Renal cortical epithelial cell (primary cell): ENCODE measurements at regions not wholly inside any gene's neighbourhood (a gene's known extent, or its start where the extent isn't known, plus 50 kb on each side); places are given as distances from the start of the nearest gene placed in this dataset.
A peak's percentile ranks its signal among the peaks of the same experiment; 100 is the strongest.

Experiments
- DNase-seq: peaks from one replicate; pipeline ENCODE4 v3.0.0-alpha.2; 2011; ENCODE audit warnings: low read depth

DNA sequence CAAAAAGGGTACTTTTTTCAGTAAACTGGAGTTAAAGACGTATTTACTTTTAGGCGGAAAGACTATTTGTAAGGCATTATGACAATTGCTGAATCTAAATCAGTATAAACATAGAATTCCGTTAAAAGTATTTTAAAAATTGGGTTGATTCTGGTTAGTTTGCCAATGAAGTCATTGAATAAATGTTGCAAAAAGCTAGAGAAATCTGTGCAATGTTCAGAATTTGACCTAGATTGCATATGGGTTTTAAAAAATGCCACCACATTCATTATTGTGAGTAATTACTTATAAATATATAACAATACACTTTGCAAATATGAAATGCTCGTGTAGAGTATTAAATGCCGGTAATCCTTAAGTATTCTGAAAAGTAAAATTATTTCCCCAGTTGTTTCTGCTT lies 116.5 kb upstream of the EEF1E1 start:
- DNase-seq: no peak

DNA sequence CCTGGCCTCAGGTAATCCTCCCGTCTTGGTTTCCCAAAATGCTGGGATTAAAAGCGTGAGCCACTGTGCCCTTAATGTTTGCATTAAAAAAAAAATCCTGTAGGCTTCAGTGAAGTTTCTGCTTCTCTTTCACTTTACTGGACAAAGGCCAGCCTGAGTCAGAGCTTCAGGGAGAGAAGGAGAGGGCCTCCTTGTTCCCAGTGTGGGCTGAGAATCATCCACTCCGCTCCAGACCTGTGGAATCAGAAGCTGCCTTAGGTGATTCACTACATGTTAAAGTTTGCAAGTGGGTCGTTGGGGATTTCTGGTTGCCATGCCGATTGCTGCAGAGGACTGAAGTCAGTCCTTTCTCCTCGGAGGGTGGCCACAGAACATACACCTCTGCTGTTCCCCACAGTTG lies 113.3 kb upstream of the EEF1E1 start:
- DNase-seq: peak; percentile 57

DNA sequence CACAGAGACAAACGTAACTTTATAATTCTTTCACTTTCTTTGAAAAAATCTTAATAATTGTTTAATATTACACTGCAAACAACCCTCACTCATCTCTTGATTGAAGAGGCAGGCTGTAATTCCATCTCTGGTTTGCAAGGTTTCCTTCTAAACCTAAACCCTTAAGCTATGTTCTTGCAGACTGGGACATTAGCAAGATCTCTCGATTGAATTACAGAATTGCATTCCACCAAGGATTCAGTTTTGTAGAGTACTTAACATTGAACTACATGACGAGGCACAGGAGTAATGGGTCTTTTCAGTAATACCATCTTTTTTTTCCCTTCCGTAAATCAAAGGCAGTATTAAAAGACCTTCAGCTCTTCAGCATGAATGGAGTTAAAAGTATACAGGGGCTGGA lies 111.6 kb upstream of the EEF1E1 start:
- DNase-seq: no peak

DNA sequence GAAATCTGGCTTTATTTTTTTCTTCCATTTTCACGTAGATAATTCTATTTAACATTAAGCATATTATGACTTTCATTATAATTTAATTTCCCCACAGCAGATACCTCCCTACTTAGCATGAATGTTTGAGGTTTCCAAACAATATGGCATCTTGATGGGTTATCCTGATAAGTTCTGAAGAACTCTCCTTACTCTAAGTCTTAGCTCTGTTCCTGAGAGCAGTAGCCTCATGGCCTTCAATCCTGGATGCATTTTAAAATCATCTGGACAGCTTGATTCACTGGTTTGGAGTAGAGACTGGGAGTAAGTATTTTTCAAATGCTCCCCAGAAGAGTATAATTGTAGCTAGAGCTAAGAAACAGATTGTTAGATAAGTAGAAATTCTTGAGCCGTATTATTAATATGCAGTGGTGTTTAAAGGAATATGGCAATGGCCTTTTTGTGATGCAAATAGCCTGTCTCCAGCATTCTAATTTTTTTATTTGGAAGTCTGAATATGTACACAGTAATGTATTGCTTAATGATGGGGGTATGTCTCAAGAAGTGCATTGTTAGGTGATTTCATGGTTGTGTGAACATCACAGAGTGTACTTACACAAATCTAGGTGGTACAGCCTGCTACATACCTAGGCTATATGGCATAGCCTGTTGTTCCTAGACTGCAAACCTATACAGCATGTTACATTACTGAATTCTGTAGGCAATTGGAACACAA lies 110.5 kb upstream of the EEF1E1 start:
- DNase-seq: no peak

- no peak for DNase-seq
Measured at GRCh38 chr6:8207869-8208191, 105.5 kb upstream of the EEF1E1 start.

GRCh38 chr6:8207191-8207868 lies 105.0 kb upstream of the EEF1E1 start:
- no peak for DNase-seq

DNA sequence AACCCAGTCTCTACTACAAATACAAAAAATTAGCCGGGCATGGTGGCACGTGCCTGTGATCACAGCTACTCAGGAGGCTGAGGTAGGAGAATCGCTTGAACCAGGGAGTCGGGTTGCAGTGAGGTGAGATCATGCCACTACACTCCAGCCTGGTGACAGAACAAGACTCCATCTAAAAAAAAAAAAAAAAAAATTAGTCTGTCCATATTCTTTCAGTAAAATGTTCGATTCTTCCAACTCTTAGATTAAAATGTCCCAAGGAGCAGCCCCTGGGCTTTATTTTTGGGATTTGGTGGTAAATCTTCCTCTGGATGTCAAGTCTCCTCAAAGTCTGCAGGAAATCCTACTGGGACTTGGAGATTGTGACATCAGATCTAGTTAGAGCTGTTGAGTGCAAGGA lies 101.0 kb upstream of the EEF1E1 start:
- no peak for DNase-seq

DNA sequence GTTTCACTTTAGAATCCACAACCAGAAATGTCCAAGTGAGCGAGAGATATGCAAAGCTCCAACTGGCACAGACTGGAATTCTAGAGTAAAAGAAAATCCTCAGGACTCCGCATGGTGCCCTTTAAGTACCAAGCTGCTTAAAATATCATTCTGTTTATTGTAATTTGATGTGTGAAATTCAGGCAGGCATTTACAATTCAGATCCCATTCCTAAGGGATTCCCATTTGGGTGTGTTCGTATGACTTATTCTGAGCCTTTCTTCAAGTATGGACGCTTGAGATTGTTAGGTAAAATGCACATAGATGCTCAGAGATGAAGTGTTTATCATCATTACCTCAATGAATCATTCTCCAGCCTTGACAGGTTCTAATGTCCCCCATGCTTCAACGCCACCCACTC lies 99.3 kb upstream of the EEF1E1 start:
- no peak for DNase-seq

DNA sequence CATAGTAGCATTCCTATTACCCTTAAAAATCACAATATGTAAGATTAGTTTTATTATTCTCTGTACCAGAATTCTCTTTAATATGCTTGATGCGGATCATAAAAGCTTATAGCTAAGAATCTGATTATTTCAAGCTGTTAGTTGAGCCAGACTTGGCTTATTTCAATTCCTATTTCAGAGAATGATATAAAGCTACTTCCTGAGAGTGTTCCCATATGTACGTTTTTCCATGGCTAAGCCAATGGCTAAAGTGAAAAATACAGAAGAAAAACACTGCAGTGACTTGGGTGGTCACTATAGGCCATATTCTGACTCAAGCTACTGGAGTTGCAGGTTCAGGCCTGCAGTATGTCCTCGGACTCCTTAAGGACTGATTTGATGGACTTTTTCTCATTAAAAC lies 97.9 kb upstream of the EEF1E1 start:
- DNase-seq: no peak

- DNase-seq: no peak
Measured at GRCh38 chr6:8195714-8196102, 93.4 kb upstream of the EEF1E1 start.

DNA sequence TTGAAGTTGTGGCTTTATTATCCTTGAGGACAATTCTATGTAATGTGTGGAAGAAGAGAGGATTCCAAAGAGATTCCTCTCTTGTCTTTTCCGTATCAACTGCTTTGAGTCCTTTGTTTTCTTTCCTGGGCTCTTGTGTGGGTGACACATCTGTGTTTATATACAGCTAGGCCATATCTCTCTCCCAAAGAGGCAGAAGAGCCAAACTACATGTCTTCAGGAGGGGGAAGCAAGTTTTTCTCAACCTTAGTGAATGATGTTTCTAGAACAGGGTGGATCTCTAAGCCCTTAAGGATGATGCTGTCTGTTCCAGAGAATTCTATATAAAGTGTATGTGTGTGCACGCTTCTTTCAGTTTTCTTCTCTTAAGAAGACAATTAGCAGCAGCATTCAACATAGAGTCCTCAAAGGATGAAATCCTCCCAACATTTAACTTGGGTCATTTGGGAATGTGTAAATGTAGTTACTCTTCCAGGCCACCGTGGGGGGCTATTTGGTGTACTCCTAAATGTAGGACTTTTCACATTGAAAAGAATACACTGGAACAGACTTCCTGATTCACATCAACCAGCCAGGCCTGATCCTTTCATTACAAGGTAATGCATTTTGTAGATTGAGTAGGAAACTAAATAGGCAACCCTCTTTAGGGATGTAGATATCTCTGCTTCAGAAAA lies 92.8 kb upstream of the EEF1E1 start:
- DNase-seq: no peak

GRCh38 chr6:8194490-8194889 lies 92.1 kb upstream of the EEF1E1 start:
- DNase-seq: peak; percentile 63

GRCh38 chr6:8193541-8193940 lies 91.2 kb upstream of the EEF1E1 start:
- peak; percentile 47 for DNase-seq

GRCh38 chr6:8192597-8192996 lies 90.2 kb upstream of the EEF1E1 start:
- no peak for DNase-seq

DNA sequence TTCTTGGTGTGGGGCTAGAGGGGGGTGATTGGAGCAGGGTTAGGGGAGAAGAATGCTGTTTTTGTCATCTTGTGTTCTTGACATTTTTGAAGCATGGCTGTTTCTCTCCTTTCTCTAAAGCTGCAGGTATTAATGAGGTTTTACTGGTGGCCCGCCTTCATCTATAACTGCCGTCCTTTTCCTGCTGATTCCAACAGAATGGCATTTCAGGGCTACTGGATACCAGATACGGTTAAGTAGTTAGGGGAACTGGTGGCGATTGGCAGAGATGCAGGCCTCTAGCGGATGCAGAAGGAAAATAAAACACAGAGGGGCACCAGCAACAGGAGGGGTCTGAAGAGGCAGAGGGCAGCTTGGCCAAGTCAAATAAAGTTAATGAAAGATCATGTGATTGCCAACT lies 89.7 kb upstream of the EEF1E1 start:
- no peak for DNase-seq

- no peak for DNase-seq
Measured at GRCh38 chr6:8191629-8192028, 89.3 kb upstream of the EEF1E1 start.

DNA sequence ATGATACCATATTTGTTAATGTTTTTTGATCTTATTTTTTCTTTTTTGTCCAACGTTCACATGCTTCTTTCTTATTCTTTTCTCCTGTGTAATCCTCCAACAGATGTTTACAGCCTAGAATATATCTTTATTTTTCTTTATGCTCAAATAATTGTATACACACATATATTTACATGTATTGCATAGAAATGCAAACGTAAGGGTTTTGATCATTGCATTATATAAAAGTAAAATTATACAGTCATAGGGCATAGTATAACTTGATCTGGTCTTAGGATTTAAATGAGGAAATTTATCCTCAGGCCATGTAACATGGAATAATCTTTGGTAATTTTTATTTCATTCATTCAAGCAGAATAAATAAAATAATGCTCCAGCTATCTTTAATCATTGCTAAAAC lies 84.9 kb upstream of the EEF1E1 start:
- DNase-seq: no peak

- DNase-seq: no peak
Measured at GRCh38 chr6:8182902-8183665, 80.7 kb upstream of the EEF1E1 start.

GRCh38 chr6:8181951-8182845 lies 79.8 kb upstream of the EEF1E1 start:
- DNase-seq: no peak

DNA sequence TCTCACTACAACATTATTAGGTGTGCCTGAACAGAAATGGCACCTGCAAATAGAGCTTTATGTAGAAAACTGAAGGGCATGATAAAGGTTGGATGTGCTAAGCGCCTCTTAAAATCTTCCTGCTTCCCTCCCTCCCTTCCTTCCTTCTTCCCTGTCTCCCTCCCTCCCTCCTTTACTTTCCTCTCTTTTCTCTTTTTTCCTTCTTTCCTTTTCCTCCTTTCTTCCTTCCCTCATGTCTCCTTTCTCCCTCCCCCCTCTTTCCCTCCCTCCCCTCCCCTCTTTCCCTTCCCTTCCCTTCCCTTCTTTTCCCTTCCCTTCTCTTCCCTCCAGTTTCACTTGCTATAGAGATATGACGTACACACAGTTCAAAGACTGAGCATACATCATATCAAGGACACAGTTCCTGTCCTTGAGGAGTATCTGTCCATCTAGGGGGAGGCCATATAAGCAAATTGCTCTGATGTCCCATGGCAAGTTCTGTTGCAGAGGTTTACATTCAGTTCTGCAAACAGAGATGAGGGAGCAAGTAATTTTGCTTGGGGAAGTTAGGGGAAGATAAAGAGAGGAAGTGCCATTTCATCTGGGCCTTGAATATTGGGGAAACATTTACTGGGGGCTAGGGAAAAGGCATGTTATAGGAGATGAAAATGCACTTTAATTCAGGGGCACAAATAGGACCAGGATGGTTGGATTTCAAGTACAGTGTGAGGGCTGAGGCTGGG lies 79.0 kb upstream of the EEF1E1 start:
- no peak for DNase-seq
